ENCODE measurements at regions not wholly inside any gene's neighbourhood (a gene's known extent, or its start where the extent isn't known, plus 50 kb on each side); places are given as distances from the start of the nearest gene placed in this dataset.

- DNase-seq (ENCODE audit: low read depth, low spot score): no peak
Measured at GRCh38 chr3:28947751-28948150, 333.1 kb upstream of the RBMS3 start.

- DNase-seq (ENCODE audit: low read depth, low spot score): no peak
Measured at GRCh38 chr3:28948685-28949084, 332.2 kb upstream of the RBMS3 start.

- no peak for DNase-seq (ENCODE audit: low read depth, low spot score)
Measured at GRCh38 chr3:28949580-28949979, 331.3 kb upstream of the RBMS3 start.

GRCh38 chr3:28950614-28951013, 330.3 kb upstream of the RBMS3 start:
- no peak for DNase-seq (ENCODE audit: low read depth, low spot score)

- no peak for DNase-seq (ENCODE audit: low read depth, low spot score)
Measured at GRCh38 chr3:28951772-28952556, 328.9 kb upstream of the RBMS3 start.

DNA sequence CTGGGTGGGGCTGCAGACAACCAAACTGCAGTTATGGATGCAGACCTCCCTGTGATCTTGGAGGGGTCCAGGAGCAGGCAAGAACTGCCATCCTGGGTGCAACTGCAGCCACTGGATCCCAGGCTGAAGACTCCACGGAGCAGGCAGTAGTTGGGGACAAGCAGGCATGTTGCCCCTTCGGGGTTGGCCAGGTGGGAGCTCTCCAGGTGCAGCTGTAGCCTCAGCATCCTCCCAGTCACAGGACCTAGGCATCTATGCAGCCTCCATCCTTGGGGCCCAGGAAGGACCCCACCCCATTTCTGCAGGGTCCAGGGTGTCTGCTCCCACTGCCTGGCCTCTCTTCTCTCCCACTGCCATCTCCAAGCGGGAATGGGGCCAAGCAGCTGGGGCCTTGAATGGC, 322.2 kb upstream of the RBMS3 start:
- no peak for DNase-seq (ENCODE audit: low read depth, low spot score)

- no peak for DNase-seq (ENCODE audit: low read depth, low spot score)
Measured at GRCh38 chr3:28971156-28971555, 309.7 kb upstream of the RBMS3 start.

DNA sequence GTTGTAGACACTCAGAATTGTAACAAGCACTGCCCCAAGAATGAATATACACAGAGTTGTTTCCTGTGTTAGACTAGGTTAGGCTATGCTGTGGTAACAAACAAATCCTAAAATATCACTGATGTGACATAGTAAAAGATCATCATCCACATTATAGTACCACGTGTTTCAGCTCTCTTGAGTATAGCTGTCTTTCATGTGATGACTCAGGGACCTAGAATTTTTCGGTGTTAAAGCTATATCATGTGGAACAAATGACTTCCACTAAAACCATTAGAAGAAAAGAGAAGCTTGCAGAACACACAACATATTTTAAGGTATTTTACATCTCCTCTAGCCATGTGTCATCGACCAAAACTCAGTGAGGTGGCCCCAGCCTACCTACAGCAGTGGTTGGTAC, 307.9 kb upstream of the RBMS3 start:
- DNase-seq (ENCODE audit: low read depth, low spot score): no peak

DNA sequence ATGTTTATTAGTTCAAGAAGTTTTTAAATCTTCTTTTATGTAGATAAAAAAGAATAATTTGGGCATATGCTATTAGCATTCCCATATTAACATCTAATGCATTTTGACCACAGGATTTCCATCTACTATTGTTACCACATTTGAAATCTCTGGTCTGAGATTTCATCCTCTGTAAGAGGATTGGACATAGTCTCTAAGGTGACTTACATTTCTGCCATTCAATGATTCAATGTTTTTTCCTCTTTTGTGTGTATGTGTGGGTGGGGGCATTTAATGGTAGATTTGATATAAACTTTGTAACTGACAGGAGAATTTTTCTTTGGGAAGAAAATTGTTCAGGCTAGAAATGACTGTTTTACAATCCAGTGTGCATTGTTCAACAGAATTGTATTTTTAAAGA, 307.3 kb upstream of the RBMS3 start:
- DNase-seq (ENCODE audit: low read depth, low spot score): no peak

DNA sequence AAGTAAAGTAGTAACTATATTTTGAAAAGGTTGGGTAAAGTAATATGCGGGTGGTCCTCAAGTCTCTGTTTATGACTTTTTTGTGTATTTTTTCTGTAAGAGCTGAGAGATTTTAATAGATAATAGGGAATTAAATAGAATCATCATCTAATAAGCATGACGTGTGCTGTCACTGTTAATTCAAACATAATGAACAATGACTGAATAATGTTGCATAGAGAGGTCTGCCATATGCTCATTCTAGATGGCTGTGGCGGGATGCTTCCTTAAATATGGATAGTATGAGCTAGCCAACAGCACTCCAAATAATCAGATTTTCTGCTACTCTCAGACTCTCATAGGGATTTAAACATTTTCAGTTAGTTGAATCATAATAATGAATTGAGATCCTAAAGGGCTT, 302.8 kb upstream of the RBMS3 start:
- DNase-seq (ENCODE audit: low read depth, low spot score): no peak

- no peak for DNase-seq (ENCODE audit: low read depth, low spot score)
Measured at GRCh38 chr3:28980131-28980530, 300.7 kb upstream of the RBMS3 start.

- no peak for DNase-seq (ENCODE audit: low read depth, low spot score)
Measured at GRCh38 chr3:28980631-28981030, 300.2 kb upstream of the RBMS3 start.

GRCh38 chr3:28982906-28983305, 298.0 kb upstream of the RBMS3 start:
- DNase-seq (ENCODE audit: low read depth, low spot score): no peak

GRCh38 chr3:28986922-28987321, 293.9 kb upstream of the RBMS3 start:
- no peak for DNase-seq (ENCODE audit: low read depth, low spot score)

DNA sequence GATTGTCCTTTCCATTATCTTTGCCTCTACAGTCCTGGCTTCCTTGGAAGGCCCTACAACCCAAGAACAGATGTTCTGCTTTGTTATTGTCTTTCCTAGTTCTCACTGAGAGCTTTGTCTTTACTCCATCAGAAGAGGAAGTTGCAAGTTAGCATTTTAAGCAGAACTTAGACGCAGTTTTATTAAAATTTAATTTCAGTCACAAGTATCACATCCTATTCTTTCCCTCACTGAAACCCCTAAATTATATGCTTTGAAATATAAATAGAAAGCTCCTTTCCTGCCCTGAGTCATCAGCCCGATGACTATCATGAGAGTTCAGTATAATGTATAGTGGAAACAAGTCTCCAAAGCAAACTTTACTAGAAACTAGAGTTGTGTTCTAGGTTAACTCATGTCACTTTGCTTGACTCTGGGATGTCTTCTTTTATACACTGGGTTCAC, 291.2 kb upstream of the RBMS3 start:
- no peak for DNase-seq (ENCODE audit: low read depth, low spot score)

DNA sequence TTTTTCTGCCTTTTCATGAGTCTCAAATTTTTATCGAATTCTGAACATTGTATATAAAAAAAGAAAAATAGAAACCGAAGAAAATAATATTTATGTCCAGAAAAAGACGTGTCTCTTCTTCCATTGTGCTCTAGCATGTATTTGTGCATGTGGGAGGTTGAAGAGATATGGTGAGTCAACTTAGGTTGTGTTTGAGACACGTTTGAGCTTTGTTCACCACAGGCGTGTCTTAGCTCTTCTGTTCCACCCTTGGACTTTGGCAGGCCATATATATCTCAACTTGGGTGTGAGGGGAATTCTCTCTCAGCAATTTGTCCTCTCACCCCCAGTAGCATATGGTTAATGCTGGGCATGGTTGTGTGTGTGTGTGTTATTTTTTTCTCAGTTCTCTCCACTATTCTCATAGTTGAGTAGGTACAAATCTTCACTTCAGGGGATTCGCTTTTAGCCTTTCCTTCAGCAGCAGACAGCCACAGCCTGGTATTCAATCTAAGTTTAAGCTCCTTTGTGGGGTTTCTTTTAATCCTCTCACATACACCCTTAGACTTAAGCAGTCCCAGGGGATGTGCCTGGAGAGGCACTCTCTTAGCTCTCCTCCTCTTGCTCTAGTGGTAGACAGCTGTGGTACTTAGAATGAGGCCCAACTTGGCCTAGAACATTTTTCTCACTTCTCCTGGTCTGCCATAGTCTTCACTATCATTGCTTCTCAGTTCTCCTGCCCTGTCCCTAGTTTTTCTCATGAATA, 286.5 kb upstream of the RBMS3 start:
- DNase-seq (ENCODE audit: low read depth, low spot score): no peak

DNA sequence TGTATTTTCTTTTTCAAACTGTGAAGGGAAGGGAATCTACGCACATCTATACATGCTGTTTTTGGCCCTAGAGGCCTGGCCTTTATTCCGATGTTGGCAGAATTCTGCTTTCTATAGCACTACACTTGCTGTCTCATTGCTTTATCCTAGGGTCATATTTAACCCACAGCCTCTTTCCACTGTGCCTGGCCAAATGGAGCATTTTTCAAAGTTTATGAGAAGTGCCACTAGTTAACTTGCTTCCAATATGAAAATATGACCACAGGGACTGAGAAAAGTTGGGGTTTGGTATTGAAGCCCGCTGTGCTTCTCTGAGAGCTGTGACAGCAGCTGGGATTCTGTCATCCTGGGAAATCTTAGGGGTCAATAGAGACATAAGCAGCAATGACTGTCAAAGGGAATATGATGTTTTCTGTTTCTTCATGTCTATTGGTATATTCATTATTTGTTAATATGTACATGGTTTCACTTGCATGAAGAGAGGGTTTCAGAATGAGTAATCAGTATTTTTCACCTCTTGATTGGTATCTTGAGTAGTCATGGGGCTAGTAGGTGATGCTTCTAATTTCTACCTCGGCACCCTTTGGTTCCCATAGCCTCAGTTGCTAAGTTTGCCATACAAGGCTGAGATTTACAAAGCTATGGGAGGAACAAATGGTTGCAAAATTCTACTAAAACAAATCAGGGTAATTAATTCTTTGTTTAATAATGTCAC, 275.8 kb upstream of the RBMS3 start:
- DNase-seq (ENCODE audit: low read depth, low spot score): no peak

- DNase-seq (ENCODE audit: low read depth, low spot score): no peak
Measured at GRCh38 chr3:29005862-29006261, 275.0 kb upstream of the RBMS3 start.

GRCh38 chr3:29011441-29011840, 269.4 kb upstream of the RBMS3 start:
- no peak for DNase-seq (ENCODE audit: low read depth, low spot score)

DNA sequence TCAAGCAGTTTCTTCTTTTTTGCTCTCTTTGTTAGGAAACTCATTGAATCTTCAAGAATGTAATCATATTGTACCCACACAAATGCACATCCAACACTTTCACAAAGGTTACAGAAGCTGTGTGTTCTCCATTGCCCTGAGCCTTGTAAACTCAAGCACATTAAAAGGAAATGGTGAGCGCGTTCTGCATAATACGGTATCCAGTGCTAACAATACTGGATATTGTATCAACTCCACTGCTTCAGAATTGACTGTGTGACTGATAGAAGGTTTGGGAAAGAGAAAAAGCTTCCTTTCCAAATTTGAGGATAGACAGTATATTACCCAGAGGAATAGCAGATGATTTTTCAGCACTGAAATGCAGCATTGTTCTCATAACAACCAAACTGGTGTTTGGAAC, 268.9 kb upstream of the RBMS3 start:
- DNase-seq (ENCODE audit: low read depth, low spot score): no peak

GRCh38 chr3:29022976-29023375, 257.9 kb upstream of the RBMS3 start:
- no peak for DNase-seq (ENCODE audit: low read depth, low spot score)

DNA sequence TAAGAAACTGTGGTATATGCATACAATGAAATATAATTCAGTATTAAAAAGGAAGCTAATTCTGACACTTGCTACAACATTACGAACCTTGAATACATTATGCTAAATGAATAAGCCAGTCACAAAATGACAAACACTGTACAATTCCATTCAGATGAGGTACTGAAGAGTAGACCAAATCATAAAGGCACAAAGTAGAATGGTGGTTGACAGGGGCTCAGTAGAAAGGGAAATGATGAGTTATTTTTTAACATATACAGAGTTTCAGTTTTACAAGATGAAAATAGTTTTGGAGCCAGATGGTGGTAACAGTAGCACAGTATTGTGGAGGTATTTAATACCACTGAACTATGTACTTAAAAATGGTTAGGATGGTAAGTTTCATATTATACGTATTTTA, 254.6 kb upstream of the RBMS3 start:
- DNase-seq (ENCODE audit: low read depth, low spot score): no peak

GRCh38 chr3:29026959-29027358, 253.9 kb upstream of the RBMS3 start:
- no peak for DNase-seq (ENCODE audit: low read depth, low spot score)

All from ELF-1 (cell line).